ENCODE measurements at regions not wholly inside any gene's neighbourhood (a gene's known extent, or its start where the extent isn't known, plus 50 kb on each side); places are given as distances from the start of the nearest gene placed in this dataset.
A peak's percentile ranks its signal among the peaks of the same experiment; 100 is the strongest.
"Not testable (repeated sequence)": the region's sequence is repeated elsewhere in the genome, so short reads cannot be mapped to it uniquely, and the experiment has no call there.

DNA sequence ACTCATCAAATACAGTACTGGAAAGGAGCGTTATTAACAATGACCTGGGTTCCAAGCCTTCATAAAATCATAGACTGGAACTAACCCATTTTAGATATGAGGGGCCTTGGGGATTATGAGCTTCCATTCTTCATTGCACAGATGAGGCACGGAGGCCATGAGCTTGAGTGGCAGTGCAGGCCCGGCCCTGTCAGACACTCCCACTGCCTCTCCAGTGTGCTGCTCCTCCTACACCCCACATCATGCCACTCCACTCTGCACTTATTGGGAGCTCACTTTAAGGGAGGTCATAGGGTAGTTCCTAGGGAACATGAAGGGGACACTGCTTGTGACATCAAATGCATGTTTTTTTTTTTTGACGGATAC lies 77.9 kb downstream of the TSN start:
- TF ChIP-seq MYC (IDR thresholded peaks at IDR 0.05; ENCODE audit: low read depth, low read length) (no peak), POLR2A (IDR thresholded peaks at IDR 0.05; ENCODE audit: extremely low read depth, insufficient read length) (no peak)
- TF ChIP-seq, protein P1, sequence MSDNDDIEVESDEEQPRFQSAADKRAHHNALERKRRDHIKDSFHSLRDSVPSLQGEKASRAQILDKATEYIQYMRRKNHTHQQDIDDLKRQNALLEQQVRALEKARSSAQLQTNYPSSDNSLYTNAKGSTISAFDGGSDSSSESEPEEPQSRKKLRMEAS (IDR thresholded peaks at IDR 0.05; ENCODE audit: low read depth, low read length): no peak
- TF ChIP-seq, protein P2, sequence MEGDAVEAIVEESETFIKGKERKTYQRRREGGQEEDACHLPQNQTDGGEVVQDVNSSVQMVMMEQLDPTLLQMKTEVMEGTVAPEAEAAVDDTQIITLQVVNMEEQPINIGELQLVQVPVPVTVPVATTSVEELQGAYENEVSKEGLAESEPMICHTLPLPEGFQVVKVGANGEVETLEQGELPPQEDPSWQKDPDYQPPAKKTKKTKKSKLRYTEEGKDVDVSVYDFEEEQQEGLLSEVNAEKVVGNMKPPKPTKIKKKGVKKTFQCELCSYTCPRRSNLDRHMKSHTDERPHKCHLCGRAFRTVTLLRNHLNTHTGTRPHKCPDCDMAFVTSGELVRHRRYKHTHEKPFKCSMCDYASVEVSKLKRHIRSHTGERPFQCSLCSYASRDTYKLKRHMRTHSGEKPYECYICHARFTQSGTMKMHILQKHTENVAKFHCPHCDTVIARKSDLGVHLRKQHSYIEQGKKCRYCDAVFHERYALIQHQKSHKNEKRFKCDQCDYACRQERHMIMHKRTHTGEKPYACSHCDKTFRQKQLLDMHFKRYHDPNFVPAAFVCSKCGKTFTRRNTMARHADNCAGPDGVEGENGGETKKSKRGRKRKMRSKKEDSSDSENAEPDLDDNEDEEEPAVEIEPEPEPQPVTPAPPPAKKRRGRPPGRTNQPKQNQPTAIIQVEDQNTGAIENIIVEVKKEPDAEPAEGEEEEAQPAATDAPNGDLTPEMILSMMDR (IDR thresholded peaks at IDR 0.05; ENCODE audit: low read depth, low read length): no peak
- no peak for DNase-seq (ENCODE audit: low read depth)
- H3K4me3 ChIP-seq (ENCODE audit: low read depth, low read length): no peak overlapping the region

DNA sequence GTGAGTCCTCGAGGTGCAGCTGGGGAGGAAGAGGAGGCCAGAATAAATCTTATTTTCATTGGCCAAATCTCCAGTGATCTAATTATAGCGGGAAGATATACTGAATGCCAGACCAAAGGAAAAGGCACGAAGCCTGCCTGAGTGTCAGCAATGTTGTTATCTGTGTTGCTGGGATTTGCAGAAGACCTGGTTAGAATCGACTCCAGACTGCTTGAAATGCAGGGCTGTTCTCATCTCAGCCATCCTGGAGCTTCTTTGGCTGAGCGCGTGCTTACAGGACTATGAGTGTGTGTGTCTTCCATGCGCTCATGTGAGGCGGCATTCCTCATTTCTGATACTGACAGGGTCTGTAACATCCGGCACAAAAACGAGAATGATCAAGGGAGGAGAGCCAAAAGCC lies 81.2 kb downstream of the TSN start:
- no peak overlapping the region for H3K4me3 ChIP-seq (ENCODE audit: low read depth, low read length)
- no peak for DNase-seq (ENCODE audit: low read depth)
- TF ChIP-seq MYC (IDR thresholded peaks at IDR 0.05; ENCODE audit: low read depth, low read length) (no peak), POLR2A (IDR thresholded peaks at IDR 0.05; ENCODE audit: extremely low read depth, insufficient read length) (no peak)
- TF ChIP-seq, protein P1 (IDR thresholded peaks at IDR 0.05; ENCODE audit: low read depth, low read length): no peak
- TF ChIP-seq, protein P2 (IDR thresholded peaks at IDR 0.05; ENCODE audit: low read depth, low read length): no peak

DNA sequence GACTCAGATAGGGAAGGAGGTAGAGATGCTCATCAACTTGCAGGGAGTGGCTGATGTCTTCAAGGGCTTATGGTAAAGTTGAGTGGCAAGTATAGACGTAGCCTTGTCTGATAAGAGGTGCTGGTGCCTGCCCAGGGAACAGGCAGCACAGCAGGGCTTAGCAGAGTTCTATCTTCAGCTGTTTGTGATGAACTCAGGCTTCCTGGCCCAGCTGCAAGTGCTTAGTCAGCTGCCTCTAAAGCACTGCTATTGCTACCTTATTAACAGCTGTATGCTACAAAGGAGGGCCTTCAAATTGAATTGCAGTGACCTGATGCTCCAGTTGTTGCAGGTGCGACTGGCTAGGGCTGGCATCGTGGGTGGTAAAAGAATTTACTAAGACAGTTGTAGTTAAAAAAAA lies 82.1 kb downstream of the TSN start:
- H3K4me3 ChIP-seq (ENCODE audit: low read depth, low read length): no peak overlapping the region
- TF ChIP-seq, protein P1 (IDR thresholded peaks at IDR 0.05; ENCODE audit: low read depth, low read length): no peak
- TF ChIP-seq MYC (IDR thresholded peaks at IDR 0.05; ENCODE audit: low read depth, low read length): no peak
- no peak for TF ChIP-seq POLR2A (IDR thresholded peaks at IDR 0.05; ENCODE audit: extremely low read depth, insufficient read length)
- TF ChIP-seq, protein P2 (IDR thresholded peaks at IDR 0.05; ENCODE audit: low read depth, low read length): no peak
- no peak for DNase-seq (ENCODE audit: low read depth)

DNA sequence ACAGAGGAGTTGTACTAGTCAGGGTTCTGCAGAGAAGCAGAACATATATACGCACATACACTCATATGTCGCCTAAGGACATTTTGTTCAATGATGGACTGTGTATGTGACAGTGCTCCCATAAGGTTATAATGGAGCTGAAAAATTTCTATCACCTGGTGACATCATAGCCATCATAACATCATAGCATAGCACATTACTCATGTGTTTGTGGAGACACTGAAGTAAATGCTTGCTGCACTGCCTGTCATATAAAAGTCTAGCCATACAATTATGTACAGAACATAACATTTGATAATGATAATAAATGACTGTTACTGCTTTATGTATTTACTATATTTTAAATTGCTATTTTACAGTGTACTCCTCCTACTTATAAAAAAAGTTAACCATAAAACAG lies 83.1 kb downstream of the TSN start:
- no peak overlapping the region for H3K4me3 ChIP-seq (ENCODE audit: low read depth, low read length)
- DNase-seq (ENCODE audit: low read depth): no peak
- TF ChIP-seq, protein P1 (IDR thresholded peaks at IDR 0.05; ENCODE audit: low read depth, low read length): no peak
- no peak for TF ChIP-seq POLR2A (IDR thresholded peaks at IDR 0.05; ENCODE audit: extremely low read depth, insufficient read length)
- no peak for TF ChIP-seq MYC (IDR thresholded peaks at IDR 0.05; ENCODE audit: low read depth, low read length)
- TF ChIP-seq, protein P2 (IDR thresholded peaks at IDR 0.05; ENCODE audit: low read depth, low read length): no peak

DNA sequence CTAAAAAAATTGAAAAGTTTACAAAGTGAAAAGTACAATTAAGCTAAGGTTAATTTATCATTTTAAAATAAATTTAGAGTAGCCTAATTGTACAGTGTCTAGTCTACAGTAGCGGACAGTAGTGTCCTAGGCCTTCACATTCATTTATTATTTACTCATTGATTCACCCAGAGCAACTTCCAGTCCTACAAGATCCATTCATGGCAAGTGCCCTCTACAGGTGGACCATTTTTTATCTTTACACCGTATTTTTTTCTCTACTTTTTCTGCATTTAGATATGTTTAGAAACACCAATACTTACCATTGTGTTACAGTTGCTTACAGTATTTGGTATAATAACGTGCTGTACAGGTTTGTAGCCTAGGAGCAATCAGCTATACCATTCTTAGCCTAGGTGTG lies 84.1 kb downstream of the TSN start:
- H3K4me3 ChIP-seq (ENCODE audit: low read depth, low read length): no peak overlapping the region
- DNase-seq (ENCODE audit: low read depth): no peak
- no peak for TF ChIP-seq MYC (IDR thresholded peaks at IDR 0.05; ENCODE audit: low read depth, low read length)
- TF ChIP-seq, protein P2 (IDR thresholded peaks at IDR 0.05; ENCODE audit: low read depth, low read length): peak; percentile 11

DNA sequence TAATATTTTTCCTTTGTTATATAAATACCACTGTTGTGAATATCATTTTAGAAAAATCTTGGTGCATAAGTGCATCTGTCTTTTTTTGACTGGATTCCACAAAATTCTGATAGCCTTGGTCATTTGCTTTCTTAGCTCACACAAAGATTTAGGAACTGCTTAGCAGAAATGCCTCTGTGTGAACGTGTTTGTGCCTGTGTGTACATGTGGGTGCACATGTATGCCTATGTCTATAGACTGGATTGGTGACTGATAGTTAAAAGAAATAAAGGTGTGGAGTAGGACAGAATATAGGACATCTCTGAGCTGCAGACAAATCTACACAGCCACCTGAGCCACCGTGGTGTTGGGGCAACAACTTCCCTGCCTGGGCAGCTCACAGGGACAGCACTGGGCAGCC lies 93.8 kb downstream of the TSN start:
- DNase-seq (ENCODE audit: low read depth): no peak
- TF ChIP-seq POLR2A (IDR thresholded peaks at IDR 0.05; ENCODE audit: extremely low read depth, insufficient read length) (no peak), MYC (IDR thresholded peaks at IDR 0.05; ENCODE audit: low read depth, low read length) (no peak)

DNA sequence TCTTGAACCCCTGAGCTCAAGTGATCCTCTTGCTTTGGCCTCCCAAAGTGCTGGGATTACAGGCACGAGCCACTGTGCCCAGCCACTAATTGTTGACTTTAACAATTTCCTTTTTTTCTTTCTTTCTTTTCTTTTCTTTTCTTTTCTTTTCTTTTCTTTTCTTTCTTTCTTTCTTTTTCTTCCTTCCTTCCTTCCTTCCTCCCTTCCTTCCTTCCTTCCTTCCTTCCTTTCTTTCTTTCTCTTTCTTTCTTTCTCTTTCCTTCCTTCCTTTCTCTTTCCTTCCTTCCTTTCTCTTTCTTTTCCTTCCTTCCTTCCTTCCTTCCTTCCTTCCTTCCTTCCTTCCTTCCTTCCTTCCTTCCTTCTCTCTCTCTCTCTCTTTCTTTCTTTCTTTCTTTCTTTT lies 97.7 kb downstream of the TSN start:
- DNase-seq (ENCODE audit: low read depth); H3K4me3 ChIP-seq (ENCODE audit: low read depth, low read length): not testable (repeated sequence)

More for the DNA sequence above, 93.8 kb downstream of the TSN start:
- no peak overlapping the region for H3K4me3 ChIP-seq (ENCODE audit: low read depth, low read length)
